HG03097 (cell line): ENCODE measurements at regions not wholly inside any gene's neighbourhood (a gene's known extent, or its start where the extent isn't known, plus 50 kb on each side); places are given as distances from the start of the nearest gene placed in this dataset.
"Not testable (repeated sequence)": the region's sequence is repeated elsewhere in the genome, so short reads cannot be mapped to it uniquely, and the experiment has no call there.

Source experiments
- ATAC-seq: cut with Tn5 transposase; IDR thresholded peaks from one replicate; pipeline ENCODE4 v1.9.1; 2021; ENCODE audit not compliant: unreplicated experiment, low FRiP score

DNA sequence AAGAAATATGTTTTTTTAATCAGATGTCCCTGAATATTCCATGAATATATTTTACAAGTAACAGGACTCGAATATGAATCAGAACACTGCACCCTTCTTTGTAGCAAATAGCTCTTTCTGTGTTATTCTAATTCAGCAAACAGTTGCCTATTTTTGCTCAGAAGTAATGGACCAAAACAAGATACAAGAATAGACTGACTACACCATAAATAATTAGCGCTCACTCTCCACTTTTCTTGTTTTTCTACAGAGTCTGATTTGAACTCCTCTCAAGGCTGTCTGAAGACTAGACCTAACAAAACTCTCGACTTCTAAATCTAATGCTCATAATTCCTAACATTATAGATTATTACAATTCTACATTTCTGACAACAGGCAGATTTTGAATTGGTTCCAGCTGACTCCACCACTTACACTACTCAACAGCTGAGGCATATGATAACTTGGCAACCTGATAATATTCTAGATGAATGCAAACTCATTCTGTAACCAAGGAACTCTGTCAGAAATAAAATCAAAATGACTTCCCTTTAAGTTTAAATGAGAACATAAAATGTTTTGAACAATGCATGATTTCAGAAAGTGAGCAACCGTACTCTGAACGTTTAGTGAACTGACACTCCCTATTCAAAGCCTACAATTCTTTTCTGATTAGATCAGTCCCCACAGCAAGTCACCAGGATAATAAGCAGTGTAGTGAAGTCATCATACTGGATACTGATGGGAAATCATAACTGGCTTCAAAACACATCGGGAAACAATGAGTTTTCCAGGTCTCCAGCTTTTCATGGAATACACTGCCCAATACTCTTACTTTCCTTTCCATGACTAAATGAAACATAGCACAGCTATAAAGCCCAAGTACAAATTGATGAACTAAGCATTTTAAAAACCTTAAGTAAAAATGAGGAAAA is 114.2 kb upstream of the BEND6 start:
- no peak for ATAC-seq

- ATAC-seq, result no peak
Measured at GRCh38 chr6:56839533-56840183, 115.2 kb upstream of the BEND6 start.

GRCh38 chr6:56838965-56839364 is 115.9 kb upstream of the BEND6 start:
- ATAC-seq, result no peak

- no peak for ATAC-seq
Measured at GRCh38 chr6:56838016-56838555, 116.8 kb upstream of the BEND6 start.

DNA sequence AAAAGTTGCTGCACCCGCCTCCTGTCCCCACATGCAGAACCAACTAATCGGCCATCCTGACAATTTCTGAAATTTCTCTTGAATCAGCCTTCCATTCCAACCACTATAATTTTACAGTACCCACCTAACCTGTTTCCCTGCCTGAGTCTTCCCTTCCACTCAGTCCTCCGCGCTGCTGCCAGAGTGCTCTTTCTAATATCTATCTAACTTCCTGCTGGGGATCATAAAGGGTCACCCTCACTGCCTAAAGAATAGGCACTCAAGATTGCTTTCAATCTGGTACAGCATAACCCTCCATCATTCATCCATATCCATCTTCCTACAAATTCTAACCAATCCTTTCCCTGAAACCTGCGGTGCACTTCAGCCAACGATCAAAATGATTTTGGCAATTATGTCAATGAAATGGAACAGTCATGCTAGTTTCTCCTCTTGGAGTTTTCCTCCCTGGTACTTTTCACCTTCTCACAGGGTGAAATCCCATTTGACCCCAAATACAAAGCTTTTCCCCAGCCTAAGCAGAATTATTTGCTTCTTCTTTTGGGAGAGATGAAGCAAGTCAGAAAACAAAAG is 117.5 kb upstream of the BEND6 start:
- no peak for ATAC-seq

DNA sequence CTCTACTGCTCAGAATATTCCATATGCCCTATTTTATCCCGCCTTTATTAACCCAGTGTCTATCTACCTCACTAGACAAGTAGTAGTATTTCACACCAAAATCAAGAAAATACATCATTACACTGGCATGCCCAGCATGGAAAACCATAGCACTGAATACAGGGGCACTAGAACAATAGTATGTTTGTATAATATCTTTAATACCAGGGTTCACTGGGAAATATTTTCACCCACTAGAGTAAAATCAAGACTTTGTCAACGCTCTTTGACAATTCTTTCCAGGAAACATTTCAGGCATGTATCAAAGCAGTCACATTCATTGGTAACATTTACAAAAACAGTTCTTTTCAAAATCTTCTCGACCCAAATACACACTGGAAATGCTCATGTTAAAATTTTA is 119.3 kb upstream of the BEND6 start:
- no peak for ATAC-seq

GRCh38 chr6:56833873-56834272 is 121.0 kb upstream of the BEND6 start:
- no peak for ATAC-seq

DNA sequence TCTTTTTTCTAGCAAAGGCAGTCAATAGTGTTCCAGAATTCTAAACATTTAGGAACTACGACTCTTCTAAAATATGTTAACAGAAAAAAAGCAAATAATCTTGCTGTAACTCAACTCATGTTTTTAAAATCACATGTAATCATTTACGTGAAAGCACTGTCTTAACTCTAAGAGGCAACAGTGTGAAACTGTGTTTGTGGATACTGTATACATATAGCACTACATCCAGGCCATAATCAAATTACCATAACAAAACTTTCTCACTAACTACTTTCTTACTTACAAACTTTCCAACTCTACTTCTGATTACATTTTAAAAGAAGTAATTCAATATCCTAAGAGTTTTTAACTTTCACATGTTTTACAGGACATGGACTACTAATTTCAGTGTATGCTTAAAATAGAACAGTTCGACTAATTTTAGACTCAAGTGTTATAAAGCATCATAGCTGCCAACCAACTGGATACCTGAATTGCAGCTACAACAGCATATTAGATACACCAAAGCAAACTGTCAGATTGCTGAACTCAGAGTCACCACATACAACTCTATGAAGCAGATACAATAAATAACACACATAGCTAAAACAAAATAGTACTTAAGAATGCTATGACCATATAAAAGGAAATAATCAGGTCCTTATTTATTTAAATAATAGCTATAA is 121.6 kb upstream of the BEND6 start:
- no peak for ATAC-seq

DNA sequence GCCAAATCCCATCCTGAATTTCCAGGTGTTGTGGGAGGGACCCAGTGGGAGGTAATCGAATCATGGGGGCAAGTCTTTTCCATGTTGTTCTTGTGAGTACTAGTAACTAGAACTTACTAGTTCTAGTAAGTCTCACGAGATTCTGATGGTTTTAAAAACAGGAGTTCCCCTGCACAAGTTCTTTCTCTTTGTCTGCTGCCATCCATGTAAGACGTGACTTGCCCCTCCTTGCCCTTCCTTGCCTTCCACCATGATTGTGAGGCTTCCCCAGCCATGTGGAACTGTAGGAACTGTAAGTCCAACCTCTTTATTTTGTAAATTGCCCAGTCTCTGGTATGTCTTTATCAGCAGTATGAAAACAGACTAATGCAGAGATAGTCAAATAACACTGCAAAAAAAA is 122.7 kb upstream of the BEND6 start:
- no peak for ATAC-seq

DNA sequence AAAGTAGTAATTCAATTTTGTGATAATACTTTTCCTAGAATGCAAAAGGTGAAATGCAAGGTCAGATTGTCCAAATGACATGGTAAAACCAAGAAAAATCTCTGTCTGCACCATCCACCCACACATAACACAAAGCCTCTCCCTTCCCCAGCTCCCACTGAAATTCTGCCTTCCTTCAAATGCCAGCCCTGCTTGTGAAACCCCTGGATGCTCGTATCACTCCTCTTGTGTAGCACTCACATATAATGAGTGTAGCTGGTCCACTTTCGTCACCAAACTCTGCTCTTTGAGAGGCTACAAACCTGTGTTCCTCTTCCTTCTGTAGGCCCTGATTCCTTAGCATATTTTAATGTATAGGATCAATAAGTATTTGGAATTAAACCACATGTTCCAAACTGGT is 123.6 kb upstream of the BEND6 start:
- ATAC-seq, result no peak

- no peak for ATAC-seq
Measured at GRCh38 chr6:56827908-56828649, 126.8 kb upstream of the BEND6 start.

GRCh38 chr6:56824431-56824830 is 130.5 kb upstream of the BEND6 start:
- ATAC-seq, result not testable (repeated sequence)

DNA sequence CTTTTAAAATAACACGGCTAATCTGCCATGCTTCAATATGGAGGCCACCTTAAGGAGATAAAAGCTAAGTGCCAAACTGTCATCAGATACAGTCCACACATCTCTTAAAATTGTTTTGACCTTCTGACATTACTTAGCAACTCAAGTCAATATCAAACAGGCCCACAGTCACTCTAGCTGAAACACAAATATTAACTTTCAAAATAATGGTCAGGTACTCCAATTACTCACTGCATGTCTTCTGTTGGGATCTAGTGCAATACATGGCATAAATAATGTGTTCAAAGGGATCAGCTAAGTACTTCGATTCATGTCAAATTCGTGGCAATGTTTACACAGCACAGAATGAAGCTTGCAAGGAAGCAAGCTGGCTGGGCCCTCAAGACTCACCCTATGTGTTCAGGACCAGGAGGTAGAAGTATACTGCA is 133.9 kb upstream of the BEND6 start:
- ATAC-seq, result no peak

DNA sequence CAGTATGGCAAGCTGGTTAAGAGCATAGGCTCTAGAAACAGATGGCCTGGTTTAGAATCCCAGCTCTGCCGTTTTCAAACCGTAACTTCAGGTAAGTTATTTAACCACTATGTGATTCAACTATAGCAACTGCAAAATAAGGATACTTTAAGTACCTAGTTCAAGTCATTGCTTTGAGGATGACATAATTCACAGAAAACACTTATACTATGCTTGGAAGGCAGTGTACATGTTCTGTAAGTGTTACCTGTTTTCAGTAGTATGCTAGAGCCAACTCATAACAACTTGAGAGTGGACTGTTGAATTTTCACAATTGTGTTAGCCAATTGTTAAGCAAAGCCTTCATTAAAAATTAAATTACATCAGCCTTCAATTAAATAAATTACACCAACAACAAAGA is 134.8 kb upstream of the BEND6 start:
- no peak for ATAC-seq

DNA sequence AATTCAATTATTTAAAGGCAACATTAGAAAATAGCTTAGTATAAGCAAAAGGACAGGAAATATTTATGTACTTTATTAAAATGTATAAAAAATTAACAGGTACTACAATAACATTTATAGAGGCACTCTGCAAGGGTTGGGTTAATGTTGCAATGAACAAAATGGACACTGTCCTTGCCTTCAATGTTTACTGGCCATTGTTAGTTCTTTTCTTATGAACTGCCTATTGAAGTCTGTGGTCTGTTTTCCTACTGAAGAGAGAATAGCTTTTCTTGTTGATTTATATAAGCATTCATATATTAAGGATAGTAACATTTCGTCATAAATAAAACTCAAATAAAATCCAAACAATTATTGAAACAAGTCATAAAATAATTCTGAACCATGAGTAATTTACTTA is 135.3 kb upstream of the BEND6 start:
- no peak for ATAC-seq

DNA sequence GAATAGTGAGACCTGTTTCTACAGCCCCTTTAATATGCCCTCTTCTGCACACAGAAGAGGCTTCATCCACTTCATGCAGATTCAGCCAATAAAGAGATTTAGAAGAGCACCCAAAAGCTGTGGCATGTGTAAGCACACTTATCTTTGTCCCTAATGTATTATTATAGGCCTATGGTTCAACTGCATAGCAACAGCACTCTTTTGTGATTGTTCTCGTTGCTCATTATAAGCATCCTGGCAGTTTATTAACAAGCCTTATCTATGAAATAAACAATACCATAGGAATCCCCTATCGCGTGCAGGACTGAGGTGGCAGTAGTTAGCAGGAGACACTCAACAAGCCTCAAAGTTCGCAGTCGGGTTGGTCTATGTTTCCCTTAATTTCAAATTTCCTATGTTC is 138.5 kb upstream of the BEND6 start:
- ATAC-seq, result no peak

GRCh38 chr6:56815436-56815835 is 139.5 kb upstream of the BEND6 start:
- ATAC-seq, result no peak

- ATAC-seq, result no peak
Measured at GRCh38 chr6:56814802-56815201, 140.1 kb upstream of the BEND6 start.

GRCh38 chr6:56814308-56814707 is 140.6 kb upstream of the BEND6 start:
- no peak for ATAC-seq

GRCh38 chr6:56812851-56813250 is 142.1 kb upstream of the BEND6 start:
- not testable (repeated sequence) for ATAC-seq
